ENCODE measurements at regions not wholly inside any gene's neighbourhood (a gene's known extent, or its start where the extent isn't known, plus 50 kb on each side); places are given as distances from the start of the nearest gene placed in this dataset.

GRCh38 chr2:142722569-142722968 lies 154.9 kb upstream of the KYNU start:
- TF ChIP-seq CTCF (conservative IDR thresholded peaks at IDR 0.05; ENCODE audit: low read length), result no peak
- no peak for TF ChIP-seq EZH2phosphoT487 (IDR thresholded peaks at IDR 0.05; ENCODE audit: borderline replicate concordance)

Data from Loucy (cell line).